Activated naive CD8-positive, alpha-beta T cell (primary cell): ENCODE measurements at regions not wholly inside any gene's neighbourhood (a gene's known extent, or its start where the extent isn't known, plus 50 kb on each side); places are given as distances from the start of the nearest gene placed in this dataset.

Experiments
- H3K27ac Mint-ChIP-seq: one replicate; pipeline ENCODE4 v1.8.0; 2021; ENCODE audit warnings: mixed read lengths
- H3K27me3 Mint-ChIP-seq: one replicate; pipeline ENCODE4 v1.8.0; 2021; ENCODE audit warnings: mixed read lengths
- H3K36me3 Mint-ChIP-seq: one replicate; pipeline ENCODE4 v1.8.0; 2021; ENCODE audit warnings: mixed read lengths
- H3K4me1 Mint-ChIP-seq: one replicate; pipeline ENCODE4 v1.8.0; 2021; ENCODE audit warnings: low read depth, mixed read lengths
- H3K4me3 Mint-ChIP-seq: one replicate; pipeline ENCODE4 v1.8.0; 2021; ENCODE audit warnings: mild to moderate bottlenecking, mixed read lengths
- H3K9me3 Mint-ChIP-seq: one replicate; pipeline ENCODE4 v1.8.0; 2021; ENCODE audit warnings: low read depth, mixed read lengths

DNA sequence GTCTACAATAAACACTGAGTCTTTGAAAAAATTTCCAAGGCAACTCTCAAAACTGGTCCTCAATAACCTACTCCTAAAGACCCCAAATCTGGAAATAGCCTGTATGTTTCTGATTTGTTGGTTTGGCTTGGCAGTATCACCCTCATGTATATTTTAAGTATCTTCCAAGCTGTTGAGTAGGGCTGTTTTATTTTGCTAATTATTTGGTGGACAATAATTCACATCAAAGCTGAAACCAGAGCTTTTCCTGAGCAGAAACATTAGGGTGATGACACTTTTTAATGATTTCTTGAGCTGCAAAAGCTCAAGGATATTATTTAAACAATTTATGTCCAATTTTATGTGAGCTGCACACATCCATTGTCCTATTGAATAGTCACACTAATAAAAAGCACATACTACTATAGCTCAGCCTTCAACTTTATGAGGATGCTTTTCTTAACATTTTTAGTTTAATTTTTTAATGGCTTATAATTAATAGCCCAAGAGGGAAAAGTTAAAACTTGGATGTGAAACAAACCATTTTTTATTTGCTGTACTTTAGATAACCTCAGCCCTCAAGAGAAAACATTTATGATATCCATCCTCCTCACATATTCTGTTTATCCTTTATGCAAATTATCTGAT lies 393.1 kb downstream of the TAF11L14 start:
- Mint-ChIP-seq H3K9me3 (peaks cover 14% of the 10 kb centered on the region), H3K27me3 (no peaks in the 10 kb centered on the region), H3K4me1 (no peaks in the 10 kb centered on the region), H3K27ac (no peak overlapping the region), H3K36me3 (no peaks in the 10 kb centered on the region), H3K4me3 (no peak overlapping the region)

- Mint-ChIP-seq H3K27me3 (no peaks in the 10 kb centered on the region), H3K36me3 (no peaks in the 10 kb centered on the region), H3K4me1 (no peaks in the 10 kb centered on the region), H3K9me3 (peaks cover 19% of the 10 kb centered on the region), H3K4me3 (no peak overlapping the region), H3K27ac (no peak overlapping the region)
These were observed 393.8 kb downstream of the TAF11L14 start for GRCh38 chr5:18028036-18028435.

- no peaks in the 10 kb centered on the region for H3K27me3 Mint-ChIP-seq
- H3K4me3 Mint-ChIP-seq = no peak overlapping the region
- H3K9me3 Mint-ChIP-seq = peaks cover 12% of the 10 kb centered on the region
- H3K27ac Mint-ChIP-seq = no peak overlapping the region
- H3K36me3 Mint-ChIP-seq = no peaks in the 10 kb centered on the region
- no peaks in the 10 kb centered on the region for H3K4me1 Mint-ChIP-seq
These were observed 398.5 kb downstream of the TAF11L14 start for GRCh38 chr5:18032744-18033143.

GRCh38 chr5:18036531-18036930 lies 402.3 kb downstream of the TAF11L14 start:
- Mint-ChIP-seq H3K27me3 (no peaks in the 10 kb centered on the region), H3K27ac (no peak overlapping the region), H3K36me3 (no peaks in the 10 kb centered on the region), H3K4me1 (no peaks in the 10 kb centered on the region), H3K4me3 (no peak overlapping the region), H3K9me3 (peaks cover 11% of the 10 kb centered on the region)

DNA sequence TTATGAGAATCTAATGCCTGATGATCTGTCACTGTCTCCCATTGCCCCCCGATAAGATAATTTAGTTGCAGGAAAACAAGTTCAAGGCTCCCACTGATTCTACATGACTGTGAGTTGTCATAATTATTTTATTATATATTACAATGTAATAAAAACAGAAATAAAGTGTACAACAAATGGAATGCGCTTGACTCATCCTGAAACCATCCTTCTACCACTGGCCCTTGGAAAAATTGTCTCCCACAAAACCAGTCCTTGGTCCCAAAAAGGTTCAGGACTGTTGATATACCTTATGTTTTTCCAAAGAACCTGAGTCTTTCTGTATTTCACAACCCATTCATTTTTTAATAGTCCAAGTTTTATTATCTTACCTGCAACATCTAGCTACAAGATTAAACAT lies 403.5 kb downstream of the TAF11L14 start:
- H3K27ac Mint-ChIP-seq = no peak overlapping the region
- H3K36me3 Mint-ChIP-seq = no peaks in the 10 kb centered on the region
- no peaks in the 10 kb centered on the region for H3K27me3 Mint-ChIP-seq
- H3K9me3 Mint-ChIP-seq = peaks cover 1% of the 10 kb centered on the region
- no peaks in the 10 kb centered on the region for H3K4me1 Mint-ChIP-seq
- no peak overlapping the region for H3K4me3 Mint-ChIP-seq

- H3K4me3 Mint-ChIP-seq = no peak overlapping the region
- no peaks in the 10 kb centered on the region for H3K9me3 Mint-ChIP-seq
- H3K27ac Mint-ChIP-seq = no peak overlapping the region
- no peaks in the 10 kb centered on the region for H3K36me3 Mint-ChIP-seq
- no peaks in the 10 kb centered on the region for H3K4me1 Mint-ChIP-seq
- H3K27me3 Mint-ChIP-seq = no peaks in the 10 kb centered on the region
These were observed 409.1 kb downstream of the TAF11L14 start for GRCh38 chr5:18043344-18043743.

DNA sequence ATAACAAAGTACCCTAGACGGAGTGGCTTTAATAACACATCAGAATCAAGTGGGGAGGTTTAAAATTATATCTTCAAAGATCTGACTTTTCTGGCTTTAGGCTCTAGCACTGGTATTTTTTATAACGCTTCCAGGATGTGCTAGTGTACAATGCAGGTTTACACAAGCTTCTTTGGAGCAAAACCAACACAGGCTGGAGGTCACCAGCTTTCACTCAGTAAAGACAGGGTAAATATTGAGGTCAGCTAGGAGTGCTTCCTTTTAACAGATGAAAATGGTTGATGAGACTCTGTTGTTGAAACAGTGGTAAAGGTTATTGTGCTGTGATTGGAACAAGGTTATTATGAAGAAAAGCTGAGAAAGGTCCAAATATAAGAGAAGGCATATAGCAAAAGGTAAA lies 414.2 kb downstream of the TAF11L14 start:
- no peaks in the 10 kb centered on the region for H3K36me3 Mint-ChIP-seq
- no peaks in the 10 kb centered on the region for H3K4me1 Mint-ChIP-seq
- no peaks in the 10 kb centered on the region for H3K27me3 Mint-ChIP-seq
- no peak overlapping the region for H3K4me3 Mint-ChIP-seq
- peaks cover 4% of the 10 kb centered on the region for H3K9me3 Mint-ChIP-seq
- no peak overlapping the region for H3K27ac Mint-ChIP-seq

DNA sequence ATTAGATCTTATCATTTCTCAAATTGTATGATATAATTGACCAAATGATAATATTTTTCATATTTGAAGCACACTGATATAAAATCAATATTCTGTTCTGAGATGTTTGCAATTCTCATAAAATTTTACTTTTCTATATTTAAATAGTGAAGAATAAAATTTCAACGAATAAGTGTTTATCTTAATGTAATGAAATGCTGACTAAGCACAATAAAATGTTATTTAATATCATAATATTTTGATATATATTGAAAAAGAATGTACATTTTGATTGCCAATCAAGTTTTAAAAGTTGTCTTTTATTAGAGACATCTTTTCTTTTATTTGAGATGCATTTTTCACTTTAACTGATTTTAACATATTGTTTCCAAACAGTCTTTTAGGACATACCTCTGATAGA lies 416.1 kb downstream of the TAF11L14 start:
- Mint-ChIP-seq H3K9me3 (peaks cover 4% of the 10 kb centered on the region), H3K4me1 (no peaks in the 10 kb centered on the region)

GRCh38 chr5:18050776-18051175 lies 416.5 kb downstream of the TAF11L14 start:
- H3K4me3 Mint-ChIP-seq = no peak overlapping the region
- H3K36me3 Mint-ChIP-seq = no peaks in the 10 kb centered on the region
- H3K9me3 Mint-ChIP-seq = peaks cover 4% of the 10 kb centered on the region
- H3K27me3 Mint-ChIP-seq = no peaks in the 10 kb centered on the region
- H3K4me1 Mint-ChIP-seq = no peaks in the 10 kb centered on the region
- no peak overlapping the region for H3K27ac Mint-ChIP-seq

More for the DNA sequence above, 416.1 kb downstream of the TAF11L14 start:
- Mint-ChIP-seq H3K27me3 (no peaks in the 10 kb centered on the region), H3K27ac (no peak overlapping the region), H3K36me3 (no peaks in the 10 kb centered on the region), H3K4me3 (no peak overlapping the region)

DNA sequence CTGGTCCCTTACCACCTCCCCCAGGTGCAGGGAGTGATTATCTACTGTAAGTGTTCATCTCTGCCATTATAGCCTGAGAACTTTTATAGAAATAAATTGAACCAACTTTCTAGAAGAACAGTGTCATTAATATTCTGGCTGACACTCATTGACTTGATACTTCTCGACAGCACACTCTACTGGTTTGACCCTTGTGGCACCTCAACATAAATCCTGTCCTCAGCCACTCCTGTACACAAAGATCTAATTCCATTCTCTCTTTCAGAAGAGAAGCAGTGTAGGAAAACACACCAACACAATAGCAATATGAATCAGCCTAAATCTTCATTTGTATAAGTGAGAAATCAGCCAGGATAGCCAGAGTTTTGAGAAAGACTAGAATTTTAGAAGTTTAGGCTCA lies 417.7 kb downstream of the TAF11L14 start:
- H3K4me3 Mint-ChIP-seq = no peak overlapping the region
- H3K27me3 Mint-ChIP-seq = no peaks in the 10 kb centered on the region
- H3K36me3 Mint-ChIP-seq = no peaks in the 10 kb centered on the region
- H3K4me1 Mint-ChIP-seq = no peaks in the 10 kb centered on the region
- peaks cover 4% of the 10 kb centered on the region for H3K9me3 Mint-ChIP-seq
- H3K27ac Mint-ChIP-seq = no peak overlapping the region

DNA sequence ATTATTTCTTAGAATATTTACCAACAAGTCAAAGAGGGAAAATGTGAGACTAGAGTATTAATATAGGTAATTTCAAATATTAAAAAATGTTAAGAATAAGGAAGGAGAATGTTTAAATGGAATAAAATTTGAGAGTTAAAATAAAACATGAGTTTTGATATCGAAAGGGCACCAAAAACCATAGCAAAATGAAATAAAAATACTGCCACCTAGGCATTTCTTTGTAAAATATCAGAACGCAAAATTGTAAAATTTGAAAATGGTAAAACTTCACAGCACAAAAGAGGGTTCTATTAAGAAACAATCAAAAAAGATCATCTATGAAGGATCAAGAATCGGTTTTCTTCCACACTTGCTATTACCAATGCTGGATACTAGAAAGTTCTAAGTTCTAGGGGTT lies 418.3 kb downstream of the TAF11L14 start:
- Mint-ChIP-seq H3K4me1 (no peaks in the 10 kb centered on the region), H3K27me3 (no peaks in the 10 kb centered on the region), H3K27ac (no peak overlapping the region), H3K9me3 (peaks cover 4% of the 10 kb centered on the region), H3K4me3 (no peak overlapping the region), H3K36me3 (no peaks in the 10 kb centered on the region)

- H3K9me3 Mint-ChIP-seq = no peaks in the 10 kb centered on the region
- H3K27me3 Mint-ChIP-seq = no peaks in the 10 kb centered on the region
- H3K4me1 Mint-ChIP-seq = no peaks in the 10 kb centered on the region
- H3K36me3 Mint-ChIP-seq = no peaks in the 10 kb centered on the region
- H3K27ac Mint-ChIP-seq = no peak overlapping the region
- no peak overlapping the region for H3K4me3 Mint-ChIP-seq
These were observed 423.5 kb downstream of the TAF11L14 start for GRCh38 chr5:18057725-18058124.

DNA sequence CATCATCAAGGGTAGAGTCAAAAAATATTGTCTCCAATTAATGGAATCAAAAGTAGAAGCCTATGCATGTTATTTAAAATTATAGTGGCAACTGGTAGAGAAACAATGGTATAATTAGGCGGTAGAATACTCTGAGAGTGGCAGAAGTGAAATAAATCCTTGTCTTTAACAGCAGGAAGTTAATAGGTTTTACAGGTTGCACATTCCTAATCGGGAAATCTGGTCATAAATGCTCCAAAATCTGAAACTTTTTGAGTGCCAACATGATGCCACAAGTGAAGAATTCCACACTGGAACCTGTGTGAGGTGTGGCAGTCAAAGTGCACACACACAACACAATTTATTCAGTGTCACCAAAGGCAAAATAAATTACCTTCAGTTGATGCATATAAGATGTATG lies 433.4 kb downstream of the TAF11L14 start:
- H3K36me3 Mint-ChIP-seq = no peaks in the 10 kb centered on the region
- H3K4me1 Mint-ChIP-seq = no peaks in the 10 kb centered on the region
- peaks cover 5% of the 10 kb centered on the region for H3K9me3 Mint-ChIP-seq
- H3K27me3 Mint-ChIP-seq = no peaks in the 10 kb centered on the region
- H3K4me3 Mint-ChIP-seq = no peak overlapping the region
- no peak overlapping the region for H3K27ac Mint-ChIP-seq

DNA sequence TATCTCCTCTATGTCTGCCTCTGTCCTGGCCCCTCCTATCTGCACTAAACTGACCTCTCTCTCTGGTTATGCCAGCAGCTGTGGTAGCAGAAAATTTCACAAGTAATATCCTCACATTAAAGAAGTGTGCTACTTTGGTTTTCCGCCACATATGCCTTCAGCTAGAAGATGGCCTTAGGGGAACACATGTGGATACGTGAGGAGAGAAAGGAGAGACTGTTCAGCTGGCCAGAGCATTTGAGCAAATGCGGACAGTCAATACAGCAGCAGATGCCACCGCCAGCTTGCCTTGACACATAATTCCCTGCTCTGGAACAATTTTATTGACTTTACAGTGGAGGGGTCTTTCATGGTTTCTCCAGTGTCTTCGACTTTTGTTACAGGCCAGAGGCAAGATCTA lies 434.6 kb downstream of the TAF11L14 start:
- peaks cover 7% of the 10 kb centered on the region for H3K9me3 Mint-ChIP-seq
- H3K4me3 Mint-ChIP-seq = no peak overlapping the region
- no peaks in the 10 kb centered on the region for H3K36me3 Mint-ChIP-seq
- H3K27me3 Mint-ChIP-seq = no peaks in the 10 kb centered on the region
- H3K27ac Mint-ChIP-seq = no peak overlapping the region
- H3K4me1 Mint-ChIP-seq = no peaks in the 10 kb centered on the region

DNA sequence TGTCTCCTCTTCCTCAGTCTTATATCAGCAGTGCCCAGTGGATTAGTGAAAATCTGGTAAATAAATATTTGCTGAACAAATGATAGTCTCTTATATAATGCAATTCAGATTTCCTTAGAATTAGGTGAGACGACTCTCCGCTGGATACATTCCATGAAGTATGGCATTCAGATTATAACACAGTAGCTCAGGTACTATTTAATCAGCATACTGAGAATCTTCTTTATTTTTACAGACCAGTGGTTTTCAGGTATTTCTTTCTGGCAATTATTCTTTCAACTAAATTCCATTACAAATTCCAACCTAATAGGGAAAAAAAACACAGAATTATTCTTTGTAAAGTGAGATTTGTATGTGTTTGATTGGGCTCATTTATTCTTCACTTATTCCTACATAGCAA lies 435.5 kb downstream of the TAF11L14 start:
- Mint-ChIP-seq H3K4me3 (no peak overlapping the region), H3K27me3 (no peaks in the 10 kb centered on the region), H3K9me3 (peaks cover 7% of the 10 kb centered on the region), H3K27ac (no peak overlapping the region), H3K36me3 (no peaks in the 10 kb centered on the region), H3K4me1 (no peaks in the 10 kb centered on the region)

DNA sequence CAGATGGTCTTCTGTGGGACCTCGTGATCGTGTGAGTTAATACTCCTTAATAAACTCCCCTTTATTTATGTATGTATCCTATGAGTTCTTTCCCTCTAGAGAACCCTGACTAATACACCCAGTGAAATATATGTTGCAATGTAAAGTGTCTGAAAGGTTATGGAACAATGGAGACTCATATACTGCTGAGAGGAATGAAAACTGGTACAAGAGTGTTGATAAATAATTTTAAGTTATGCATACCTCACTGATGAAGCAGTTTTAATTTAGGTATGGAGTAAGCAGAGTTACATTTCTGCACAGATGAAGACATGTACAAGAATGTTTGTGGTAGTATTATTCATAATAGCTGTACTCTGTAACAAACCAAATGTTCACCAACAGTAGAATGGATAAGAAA lies 438.3 kb downstream of the TAF11L14 start:
- Mint-ChIP-seq H3K4me3 (no peak overlapping the region), H3K9me3 (peaks cover 8% of the 10 kb centered on the region), H3K27ac (no peak overlapping the region), H3K27me3 (no peaks in the 10 kb centered on the region), H3K36me3 (no peaks in the 10 kb centered on the region), H3K4me1 (no peaks in the 10 kb centered on the region)
